HCT116 (cell line): ENCODE measurements at regions not wholly inside any gene's neighbourhood (a gene's known extent, or its start where the extent isn't known, plus 50 kb on each side); places are given as distances from the start of the nearest gene placed in this dataset.

ENCODE experiments used
- ATF3 ChIP-seq: IDR thresholded peaks from 2 replicates; pipeline ENCODE4 v1.6.1; 2012
- CEBPB ChIP-seq: IDR thresholded peaks from 2 replicates; pipeline ENCODE4 v1.6.1; 2012; ENCODE audit warnings: low read depth
- CTCF ChIP-seq, 3 experiments: fragments of 200-600 bp in 1 of 3; sonication (generic) in 1 of 3; IDR thresholded peaks in 2 of 3; conservative IDR thresholded peaks in 1 of 3; 2 replicates each; pipeline ENCODE4 v1.5.1; 2012 to 2017; ENCODE audit warnings: low read depth in 2 of 3, low read length in 2 of 3, antibody characterized with exemption in 1 of 3, borderline replicate concordance in 1 of 3, control low read depth in 1 of 3, mild to moderate bottlenecking in 1 of 3, mixed read lengths in 1 of 3, mixed run types in 1 of 3, moderate library complexity in 1 of 3; ENCODE audit not compliant: insufficient read depth in 1 of 3
- EGR1 ChIP-seq: IDR thresholded peaks from 2 replicates; pipeline ENCODE4 v1.6.1; 2012; ENCODE audit warnings: low read depth
- EZH2 ChIP-seq: fragments of 200-600 bp; sonication (generic); IDR thresholded peaks from 2 replicates; pipeline ENCODE4 v1.6.1; 2017; ENCODE audit warnings: antibody characterized with exemption, mixed run types
- EZH2phosphoT487 ChIP-seq: fragments of 200-600 bp; IDR thresholded peaks from 2 replicates; pipeline ENCODE4 v1.6.1; 2018; ENCODE audit warnings: antibody characterized with exemption, borderline replicate concordance
- MAX ChIP-seq: IDR thresholded peaks from 2 replicates; pipeline ENCODE4 v1.6.1; 2012
- POLR2A ChIP-seq: IDR thresholded peaks from 2 replicates; pipeline ENCODE4 v1.7.0; 2011; ENCODE audit warnings: borderline replicate concordance; ENCODE audit not compliant: insufficient read depth, insufficient read length; ENCODE audit errors: extremely low read depth
- POLR2AphosphoS5 ChIP-seq: IDR thresholded peaks from 2 replicates; pipeline ENCODE4 v1.6.1; 2011; ENCODE audit warnings: mild to moderate bottlenecking, low read depth, low read length, moderate library complexity
- REST ChIP-seq: IDR thresholded peaks from 2 replicates; pipeline ENCODE4 v1.6.1; 2012; ENCODE audit warnings: low read depth
- SIN3A ChIP-seq: IDR thresholded peaks from 2 replicates; pipeline ENCODE4 v1.6.1; 2012; ENCODE audit warnings: low read depth
- SP1 ChIP-seq: IDR thresholded peaks from 2 replicates; pipeline ENCODE4 v1.6.1; 2012; ENCODE audit warnings: low read depth
- YY1 ChIP-seq: IDR thresholded peaks from 2 replicates; pipeline ENCODE4 v1.6.1; 2011; ENCODE audit warnings: low read length, low read depth, moderate library complexity, mild to moderate bottlenecking; ENCODE audit not compliant: insufficient replicate concordance; ENCODE audit errors: extremely low read depth
- ZFX ChIP-seq: fragments of 450-650 bp; IDR thresholded peaks from 2 replicates; pipeline ENCODE4 v1.6.1; 2017

GRCh38 chr18:40307627-40308026 is 1647.4 kb upstream of the PIK3C3 start:
- TF ChIP-seq CEBPB, result no peak
- no peak for TF ChIP-seq POLR2AphosphoS5
- no peak for TF ChIP-seq CTCF (IDR thresholded peaks at IDR 0.05 in 2 of 3, conservative IDR thresholded peaks at IDR 0.05 in 1 of 3; ENCODE audit: borderline replicate concordance in 1 of 3, insufficient read depth in 1 of 3, low read depth in 2 of 3, low read length in 2 of 3)
- TF ChIP-seq ATF3, result no peak
- no peak for TF ChIP-seq SP1
- no peak for TF ChIP-seq YY1
- TF ChIP-seq SIN3A, result no peak
- TF ChIP-seq POLR2A, result no peak
- no peak for TF ChIP-seq REST
- no peak for TF ChIP-seq EZH2
- no peak for TF ChIP-seq ZFX
- TF ChIP-seq EZH2phosphoT487, result no peak
- no peak for TF ChIP-seq EGR1
- no peak for TF ChIP-seq MAX
